ENCODE measurements at regions not wholly inside any gene's neighbourhood (a gene's known extent, or its start where the extent isn't known, plus 50 kb on each side); places are given as distances from the start of the nearest gene placed in this dataset.

DNA sequence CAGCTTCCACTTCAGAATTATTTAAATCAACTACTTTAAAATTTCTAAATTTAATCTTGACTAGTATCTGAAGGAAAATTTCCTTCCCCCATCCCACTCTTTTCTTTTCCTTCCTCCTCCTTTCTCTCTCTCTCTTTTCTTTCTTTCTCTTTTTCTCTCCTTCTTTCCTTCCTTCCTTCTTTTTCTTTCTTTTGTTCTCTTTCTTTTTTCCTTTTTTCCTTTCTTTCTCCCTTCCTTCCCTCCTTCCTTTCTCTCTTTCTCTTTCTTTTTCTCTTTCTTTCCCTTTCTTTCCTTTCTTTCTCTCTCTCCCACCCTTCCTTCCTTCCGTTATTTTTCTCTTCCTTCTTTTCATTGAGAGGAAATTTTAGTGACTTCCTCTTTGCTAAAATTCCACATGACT is 132.0 kb upstream of the CDH19 start:
- TF ChIP-seq, protein P1, sequence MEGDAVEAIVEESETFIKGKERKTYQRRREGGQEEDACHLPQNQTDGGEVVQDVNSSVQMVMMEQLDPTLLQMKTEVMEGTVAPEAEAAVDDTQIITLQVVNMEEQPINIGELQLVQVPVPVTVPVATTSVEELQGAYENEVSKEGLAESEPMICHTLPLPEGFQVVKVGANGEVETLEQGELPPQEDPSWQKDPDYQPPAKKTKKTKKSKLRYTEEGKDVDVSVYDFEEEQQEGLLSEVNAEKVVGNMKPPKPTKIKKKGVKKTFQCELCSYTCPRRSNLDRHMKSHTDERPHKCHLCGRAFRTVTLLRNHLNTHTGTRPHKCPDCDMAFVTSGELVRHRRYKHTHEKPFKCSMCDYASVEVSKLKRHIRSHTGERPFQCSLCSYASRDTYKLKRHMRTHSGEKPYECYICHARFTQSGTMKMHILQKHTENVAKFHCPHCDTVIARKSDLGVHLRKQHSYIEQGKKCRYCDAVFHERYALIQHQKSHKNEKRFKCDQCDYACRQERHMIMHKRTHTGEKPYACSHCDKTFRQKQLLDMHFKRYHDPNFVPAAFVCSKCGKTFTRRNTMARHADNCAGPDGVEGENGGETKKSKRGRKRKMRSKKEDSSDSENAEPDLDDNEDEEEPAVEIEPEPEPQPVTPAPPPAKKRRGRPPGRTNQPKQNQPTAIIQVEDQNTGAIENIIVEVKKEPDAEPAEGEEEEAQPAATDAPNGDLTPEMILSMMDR (IDR thresholded peaks at IDR 0.05; ENCODE audit: insufficient read depth, missing control alignments) = no peak
- FAIRE-seq (peak; percentile 35), DNase-seq (ENCODE audit: insufficient read length, low spot score) (no peak)

DNA sequence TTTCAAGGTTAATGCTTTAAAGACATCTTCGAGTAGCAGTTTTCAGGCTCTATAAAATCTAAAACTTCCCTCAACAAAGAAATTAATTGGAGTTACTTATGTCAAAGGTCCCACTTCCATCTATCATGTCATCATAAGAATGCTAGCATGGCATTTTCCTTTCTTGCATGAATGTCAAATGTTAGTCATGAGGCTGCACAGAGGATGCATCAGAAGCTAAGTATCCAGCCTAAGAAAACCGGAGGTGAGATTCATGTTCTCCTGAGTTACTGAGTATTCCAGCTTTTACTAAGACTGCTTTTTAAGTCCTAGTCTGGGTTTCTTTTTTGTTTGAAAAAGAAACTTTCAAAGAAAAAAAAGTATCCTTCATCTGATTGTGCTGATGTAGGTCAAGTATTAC is 130.6 kb upstream of the CDH19 start:
- TF ChIP-seq, protein P1 (IDR thresholded peaks at IDR 0.05; ENCODE audit: insufficient read depth, missing control alignments) = no peak
- no peak for DNase-seq (ENCODE audit: insufficient read length, low spot score)
- FAIRE-seq = no peak

DNA sequence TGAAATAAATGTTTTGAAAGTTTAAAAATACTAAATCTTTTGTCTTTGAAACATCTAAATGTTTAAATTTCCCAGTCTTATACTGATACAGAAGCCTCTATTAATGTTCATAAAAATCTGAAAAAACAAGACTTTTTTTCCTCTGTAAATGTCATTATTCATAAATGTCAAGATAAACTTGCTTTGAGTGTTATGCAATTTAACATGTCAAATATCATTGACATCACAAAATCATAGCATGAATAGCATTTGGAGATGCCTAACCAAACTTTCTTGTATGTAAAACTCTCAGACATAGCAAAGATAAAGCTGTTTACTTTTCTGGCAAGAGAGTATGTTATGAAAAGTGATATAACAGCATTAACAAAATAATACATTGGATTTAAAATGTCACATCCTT is 128.0 kb upstream of the CDH19 start:
- no peak for FAIRE-seq
- DNase-seq (ENCODE audit: insufficient read length, low spot score) = no peak
- TF ChIP-seq, protein P1 (IDR thresholded peaks at IDR 0.05; ENCODE audit: insufficient read depth, missing control alignments) = no peak

DNA sequence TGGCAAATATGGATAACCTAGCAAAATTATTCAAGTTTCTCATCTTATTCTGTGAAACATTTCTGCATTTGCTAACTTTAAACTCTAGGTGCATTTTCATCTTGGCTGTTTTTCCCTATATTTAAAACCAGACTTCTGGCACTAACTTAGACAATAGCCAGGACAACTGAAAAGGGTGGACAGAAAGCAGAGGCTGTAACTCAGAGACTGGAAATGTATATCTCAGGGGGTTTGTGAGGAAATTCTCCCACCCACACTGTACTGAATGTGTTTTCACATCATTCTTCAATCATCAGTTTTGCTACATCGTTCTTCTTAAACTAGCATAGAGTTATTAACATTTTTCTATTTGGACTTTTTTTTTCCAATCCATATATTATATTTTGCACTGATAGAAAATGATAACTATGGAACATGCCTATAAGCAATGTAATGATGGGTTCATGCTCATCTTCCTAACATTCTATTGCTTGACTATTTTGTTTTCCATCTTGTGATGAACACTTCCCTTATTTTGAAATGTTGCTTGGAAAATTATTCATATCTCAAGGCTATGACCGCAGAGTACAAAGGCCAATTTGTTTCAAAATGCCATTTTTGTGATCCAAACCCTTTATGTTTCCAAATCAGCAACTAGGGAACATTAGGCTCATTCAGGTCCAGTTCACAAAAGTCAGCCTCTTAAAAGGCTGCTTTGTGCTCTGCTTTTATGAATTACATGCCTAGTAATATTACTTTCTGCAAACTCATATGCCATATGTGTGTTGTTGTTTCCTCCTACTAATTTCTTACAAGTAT is 125.8 kb upstream of the CDH19 start:
- FAIRE-seq (no peak), DNase-seq (ENCODE audit: insufficient read length, low spot score) (no peak)
- TF ChIP-seq, protein P1 (IDR thresholded peaks at IDR 0.05; ENCODE audit: insufficient read depth, missing control alignments) = no peak

DNA sequence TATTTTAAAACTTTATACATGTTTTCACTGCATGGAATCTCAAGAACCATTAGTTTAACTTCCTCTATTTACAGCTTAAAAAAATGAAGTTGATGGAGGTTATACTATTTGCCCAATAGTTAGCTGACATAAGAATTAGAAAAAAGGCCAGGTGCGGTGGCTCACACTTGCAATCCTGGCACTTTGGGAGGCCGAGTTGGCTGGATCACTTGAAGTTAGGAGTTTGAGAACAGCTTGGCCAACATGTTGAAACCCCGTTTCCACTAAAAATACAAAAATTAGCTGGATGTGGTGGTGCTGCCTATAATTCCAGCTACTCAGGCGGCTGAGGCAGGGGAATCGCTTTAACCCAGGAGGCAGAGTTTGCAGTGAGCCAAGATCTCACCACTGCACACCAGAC is 125.1 kb upstream of the CDH19 start:
- TF ChIP-seq, protein P1 (IDR thresholded peaks at IDR 0.05; ENCODE audit: insufficient read depth, missing control alignments) = no peak
- DNase-seq (ENCODE audit: insufficient read length, low spot score) = no peak
- no peak for FAIRE-seq

DNA sequence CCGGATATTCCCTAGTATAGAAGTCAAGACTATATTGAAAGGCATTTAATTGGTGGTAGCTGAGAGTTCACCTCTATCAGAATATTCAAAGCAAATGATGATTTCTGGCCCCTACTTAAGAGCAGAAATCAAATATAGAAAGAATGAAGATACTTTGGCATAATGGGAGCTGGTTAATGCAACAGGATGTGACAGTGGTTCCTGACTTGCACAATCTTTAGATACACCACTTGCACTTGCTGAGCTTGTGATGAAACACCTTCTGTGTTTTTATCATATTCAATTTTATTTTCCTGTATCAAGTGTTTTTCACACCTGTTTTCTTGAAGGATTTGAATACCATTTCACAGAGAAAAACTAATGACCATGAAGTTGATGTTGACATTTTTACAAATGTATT is 124.1 kb upstream of the CDH19 start:
- TF ChIP-seq, protein P1 (IDR thresholded peaks at IDR 0.05; ENCODE audit: insufficient read depth, missing control alignments) = no peak

DNA sequence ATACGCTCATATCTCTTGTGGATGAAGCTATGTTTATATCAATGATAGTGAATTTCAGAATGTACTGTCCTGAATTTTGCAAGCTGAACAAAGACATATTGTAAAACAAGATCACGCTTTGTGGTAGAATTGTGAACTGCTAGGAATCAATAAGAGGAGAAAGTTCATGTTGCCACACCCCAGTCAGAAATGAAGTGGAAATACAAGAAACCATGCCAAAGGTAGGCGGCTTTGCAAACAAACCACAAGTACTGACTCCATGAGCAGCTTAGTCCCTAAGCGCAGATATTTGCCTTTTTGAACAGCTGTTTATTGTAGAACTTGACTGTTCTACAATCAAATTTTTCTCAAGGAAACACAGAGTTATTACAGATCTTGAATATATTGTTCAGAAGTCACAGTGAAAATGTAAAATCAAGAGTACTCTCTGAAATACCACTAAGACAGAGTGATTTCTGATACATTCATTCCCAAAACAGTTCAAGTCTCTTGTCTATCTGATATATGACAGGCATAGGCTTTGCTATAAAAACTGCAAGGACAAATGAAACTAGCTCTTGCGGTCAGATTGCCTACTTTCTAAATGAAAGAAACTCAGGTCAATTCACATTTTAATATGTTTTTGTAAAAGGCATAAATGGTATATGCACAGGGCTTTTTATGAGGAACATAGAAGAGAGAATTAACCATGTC is 120.9 kb upstream of the CDH19 start:
- TF ChIP-seq, protein P1 (IDR thresholded peaks at IDR 0.05; ENCODE audit: insufficient read depth, missing control alignments) = no peak
- FAIRE-seq (no peak), DNase-seq (ENCODE audit: insufficient read length, low spot score) (no peak)

More for the DNA sequence above, 124.1 kb upstream of the CDH19 start:
- FAIRE-seq (peak; percentile 98), DNase-seq (ENCODE audit: insufficient read length, low spot score) (no peak)

All from D721Med (cell line).